D721Med (cell line): ENCODE measurements at regions not wholly inside any gene's neighbourhood (a gene's known extent, or its start where the extent isn't known, plus 50 kb on each side); places are given as distances from the start of the nearest gene placed in this dataset.

Experiments
- DNase-seq: peaks from one replicate; pipeline ENCODE4 v3.0.0; 2011; ENCODE audit warnings: low spot score; ENCODE audit not compliant: insufficient read length
- FAIRE-seq: peaks from 2 replicates; lab custom pipeline; 2011; peaks lifted over from hg19 to GRCh38; lab: Jason Lieb, UNC
- TF ChIP-seq, protein P1 (sequence below): IDR thresholded peaks from 2 replicates; pipeline ENCODE4 v1.5.1; 2012; ENCODE audit warnings: mild to moderate bottlenecking, control low read depth; ENCODE audit not compliant: insufficient read depth; ENCODE audit errors: missing control alignments

- TF ChIP-seq, protein P1, sequence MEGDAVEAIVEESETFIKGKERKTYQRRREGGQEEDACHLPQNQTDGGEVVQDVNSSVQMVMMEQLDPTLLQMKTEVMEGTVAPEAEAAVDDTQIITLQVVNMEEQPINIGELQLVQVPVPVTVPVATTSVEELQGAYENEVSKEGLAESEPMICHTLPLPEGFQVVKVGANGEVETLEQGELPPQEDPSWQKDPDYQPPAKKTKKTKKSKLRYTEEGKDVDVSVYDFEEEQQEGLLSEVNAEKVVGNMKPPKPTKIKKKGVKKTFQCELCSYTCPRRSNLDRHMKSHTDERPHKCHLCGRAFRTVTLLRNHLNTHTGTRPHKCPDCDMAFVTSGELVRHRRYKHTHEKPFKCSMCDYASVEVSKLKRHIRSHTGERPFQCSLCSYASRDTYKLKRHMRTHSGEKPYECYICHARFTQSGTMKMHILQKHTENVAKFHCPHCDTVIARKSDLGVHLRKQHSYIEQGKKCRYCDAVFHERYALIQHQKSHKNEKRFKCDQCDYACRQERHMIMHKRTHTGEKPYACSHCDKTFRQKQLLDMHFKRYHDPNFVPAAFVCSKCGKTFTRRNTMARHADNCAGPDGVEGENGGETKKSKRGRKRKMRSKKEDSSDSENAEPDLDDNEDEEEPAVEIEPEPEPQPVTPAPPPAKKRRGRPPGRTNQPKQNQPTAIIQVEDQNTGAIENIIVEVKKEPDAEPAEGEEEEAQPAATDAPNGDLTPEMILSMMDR, result no peak
- DNase-seq, result no peak
- no peak for FAIRE-seq
Measured at GRCh38 chr9:85884256-85884655, 56.7 kb upstream of the NAA35 start.

DNA sequence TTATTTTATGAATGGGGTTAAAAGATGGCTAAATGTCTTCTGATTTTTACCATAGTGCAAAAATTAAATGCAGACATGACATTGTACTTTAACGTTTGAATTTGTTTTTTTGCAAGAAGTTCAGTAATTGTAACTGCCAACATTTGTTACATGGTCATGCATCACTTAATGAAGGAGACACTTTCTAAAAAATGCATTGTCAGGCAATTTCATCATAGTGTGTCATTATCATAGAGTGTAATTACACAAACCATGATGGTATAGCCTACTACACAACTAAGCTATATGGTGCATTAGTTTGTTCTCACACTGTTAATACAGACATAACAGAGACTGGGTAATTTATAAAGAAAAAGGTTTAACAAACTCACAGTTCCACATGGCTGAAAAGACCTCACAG, 50.0 kb upstream of the NAA35 start:
- TF ChIP-seq, protein P1, result no peak
- DNase-seq, result no peak
- FAIRE-seq, result no peak
